Suprapubic skin (tissue), 3 donors: ENCODE measurements at regions not wholly inside any gene's neighbourhood (a gene's known extent, or its start where the extent isn't known, plus 50 kb on each side); places are given as distances from the start of the nearest gene placed in this dataset.

Experiments
- CTCF ChIP-seq, 2 donors: fragments of 200-600 bp in 1 of 2; fragments of 450-650 bp in 1 of 2; sonication (generic) in 1 of 2; IDR thresholded peaks; one replicate each; pipeline ENCODE4 v1.5.1; 2016 to 2019; ENCODE audit warnings: antibody characterized with exemption in 2 of 2, mild to moderate bottlenecking in 1 of 2, moderate library complexity in 1 of 2
- POLR2A ChIP-seq, 2 donors: fragments of 450-650 bp; IDR thresholded peaks; one replicate each; pipeline ENCODE4 v1.6.1; 2017; ENCODE audit warnings: antibody characterized with exemption in 2 of 2, mild to moderate bottlenecking in 2 of 2, moderate library complexity in 2 of 2

- TF ChIP-seq CTCF (IDR thresholded peaks at IDR 0.05) (no peak), POLR2A (IDR thresholded peaks at IDR 0.05) (no peak)
Measured at GRCh38 chr20:25859649-25860530, 163.2 kb upstream of the ZNF337 start.
